ENCODE measurements at regions not wholly inside any gene's neighbourhood (a gene's known extent, or its start where the extent isn't known, plus 50 kb on each side); places are given as distances from the start of the nearest gene placed in this dataset.

GRCh38 chr5:67259548-67260215 lies 63.1 kb upstream of the CD180 start:
- no peak overlapping the region for H4K12ac ChIP-seq (ENCODE audit: low read depth, low read length)
- no peak overlapping the region for H4K8ac ChIP-seq (ENCODE audit: low read depth, low read length)
- H4K91ac ChIP-seq (ENCODE audit: low read depth, low read length): no peak overlapping the region
- no peak overlapping the region for H3K4ac ChIP-seq (ENCODE audit: low read depth, low read length)
- no peaks in the 10 kb centered on the region for H3K79me1 ChIP-seq (ENCODE audit: low read length)
- no peak overlapping the region for H3K4me2 ChIP-seq (ENCODE audit: low read length)
- no peaks in the 10 kb centered on the region for H3K4me1 ChIP-seq (ENCODE audit: control insufficient read depth in 1 of 2, insufficient read depth in 2 of 2, low read length in 2 of 2)
- no peaks in the 10 kb centered on the region for H3K9me3 ChIP-seq (ENCODE audit: insufficient read depth, low read depth, low read length)
- H3K14ac ChIP-seq (ENCODE audit: low read length): no peak overlapping the region
- no peaks in the 10 kb centered on the region for H3K79me2 ChIP-seq (ENCODE audit: control insufficient read depth, insufficient read depth, low read length, poor library complexity)
- H3K18ac ChIP-seq (ENCODE audit: low read length): no peak overlapping the region
- no peaks in the 10 kb centered on the region for H3K27me3 ChIP-seq (ENCODE audit: insufficient read depth, low read length)
- H2AK5ac ChIP-seq (ENCODE audit: low read length): no peak overlapping the region
- peak; percentile 12 to 78 for DNase-seq
- no peaks in the 10 kb centered on the region for H3K36me3 ChIP-seq (ENCODE audit: control insufficient read depth in 1 of 2, insufficient read depth in 2 of 2, low read length in 2 of 2)
- no peak overlapping the region for H3K27ac ChIP-seq (ENCODE audit: low read depth, low read length)
- H3K23ac ChIP-seq (ENCODE audit: low read length): no peak overlapping the region
- no peak overlapping the region for H2BK12ac ChIP-seq (ENCODE audit: low read length)
- H3K4me3 ChIP-seq (ENCODE audit: low read depth, low read length): no peak overlapping the region
- H2BK120ac ChIP-seq (ENCODE audit: insufficient read depth, low read length, poor library complexity): no peak overlapping the region
- WGBS (ENCODE audit: extremely low coverage, insufficient coverage, insufficient read length): no CpG with 5 or more reads among the region's 5 CpGs
- no peak overlapping the region for H2AFZ ChIP-seq (ENCODE audit: insufficient read depth, low read length, poor library complexity)
- no peak overlapping the region for H3K9ac ChIP-seq (ENCODE audit: low read length)
- no peak overlapping the region for H2BK5ac ChIP-seq (ENCODE audit: low read depth, low read length, poor library complexity)

- no peak overlapping the region for H3K18ac ChIP-seq (ENCODE audit: low read length)
- H4K8ac ChIP-seq (ENCODE audit: low read depth, low read length): no peak overlapping the region
- no peak overlapping the region for H3K4ac ChIP-seq (ENCODE audit: low read depth, low read length)
- H3K27ac ChIP-seq (ENCODE audit: low read depth, low read length): no peak overlapping the region
- no peaks in the 10 kb centered on the region for H3K4me1 ChIP-seq (ENCODE audit: control insufficient read depth in 1 of 2, insufficient read depth in 2 of 2, low read length in 2 of 2)
- no peak overlapping the region for H3K9ac ChIP-seq (ENCODE audit: low read length)
- H3K23ac ChIP-seq (ENCODE audit: low read length): no peak overlapping the region
- H3K36me3 ChIP-seq (ENCODE audit: control insufficient read depth in 1 of 2, insufficient read depth in 2 of 2, low read length in 2 of 2): peaks cover 0 to 2% of the 10 kb centered on the region in 2 experiments
- H2BK120ac ChIP-seq (ENCODE audit: insufficient read depth, low read length, poor library complexity): no peak overlapping the region
- no peak overlapping the region for H4K91ac ChIP-seq (ENCODE audit: low read depth, low read length)
- no peak overlapping the region for H3K4me3 ChIP-seq (ENCODE audit: low read depth, low read length)
- no peaks in the 10 kb centered on the region for H3K79me2 ChIP-seq (ENCODE audit: control insufficient read depth, insufficient read depth, low read length, poor library complexity)
- no CpG with 5 or more reads among the region's 2 CpGs for WGBS (ENCODE audit: extremely low coverage, insufficient coverage, insufficient read length)
- no peak overlapping the region for H2AFZ ChIP-seq (ENCODE audit: insufficient read depth, low read length, poor library complexity)
- H3K14ac ChIP-seq (ENCODE audit: low read length): no peak overlapping the region
- DNase-seq: no peak
- no peak overlapping the region for H2BK5ac ChIP-seq (ENCODE audit: low read depth, low read length, poor library complexity)
- H4K12ac ChIP-seq (ENCODE audit: low read depth, low read length): no peak overlapping the region
- H3K79me1 ChIP-seq (ENCODE audit: low read length): no peaks in the 10 kb centered on the region
- H3K9me3 ChIP-seq (ENCODE audit: insufficient read depth, low read depth, low read length): no peaks in the 10 kb centered on the region
- no peak overlapping the region for H3K4me2 ChIP-seq (ENCODE audit: low read length)
- no peak overlapping the region for H2AK5ac ChIP-seq (ENCODE audit: low read length)
- no peaks in the 10 kb centered on the region for H3K27me3 ChIP-seq (ENCODE audit: insufficient read depth, low read length)
- no peak overlapping the region for H2BK12ac ChIP-seq (ENCODE audit: low read length)
Measured at GRCh38 chr5:67257500-67257899, 60.9 kb upstream of the CD180 start.

GRCh38 chr5:67257077-67257476 lies 60.5 kb upstream of the CD180 start:
- no peak overlapping the region for H4K91ac ChIP-seq (ENCODE audit: low read depth, low read length)
- no peak overlapping the region for H3K14ac ChIP-seq (ENCODE audit: low read length)
- no peak overlapping the region for H3K18ac ChIP-seq (ENCODE audit: low read length)
- WGBS (ENCODE audit: extremely low coverage, insufficient coverage, insufficient read length): no CpG with 5 or more reads among the region's 1 CpG
- H3K79me1 ChIP-seq (ENCODE audit: low read length): no peaks in the 10 kb centered on the region
- no peak overlapping the region for H3K4me3 ChIP-seq (ENCODE audit: low read depth, low read length)
- peaks cover 0 to 2% of the 10 kb centered on the region in 2 experiments for H3K36me3 ChIP-seq (ENCODE audit: control insufficient read depth in 1 of 2, insufficient read depth in 2 of 2, low read length in 2 of 2)
- H2AFZ ChIP-seq (ENCODE audit: insufficient read depth, low read length, poor library complexity): no peak overlapping the region
- no peak overlapping the region for H3K9ac ChIP-seq (ENCODE audit: low read length)
- no peak overlapping the region for H2BK120ac ChIP-seq (ENCODE audit: insufficient read depth, low read length, poor library complexity)
- H3K9me3 ChIP-seq (ENCODE audit: insufficient read depth, low read depth, low read length): no peaks in the 10 kb centered on the region
- DNase-seq: no peak
- H3K27me3 ChIP-seq (ENCODE audit: insufficient read depth, low read length): no peaks in the 10 kb centered on the region
- H3K4ac ChIP-seq (ENCODE audit: low read depth, low read length): no peak overlapping the region
- H3K4me1 ChIP-seq (ENCODE audit: control insufficient read depth in 1 of 2, insufficient read depth in 2 of 2, low read length in 2 of 2): no peaks in the 10 kb centered on the region
- H2AK5ac ChIP-seq (ENCODE audit: low read length): no peak overlapping the region
- no peak overlapping the region for H3K4me2 ChIP-seq (ENCODE audit: low read length)
- H3K23ac ChIP-seq (ENCODE audit: low read length): no peak overlapping the region
- H4K8ac ChIP-seq (ENCODE audit: low read depth, low read length): no peak overlapping the region
- H4K12ac ChIP-seq (ENCODE audit: low read depth, low read length): no peak overlapping the region
- no peak overlapping the region for H2BK12ac ChIP-seq (ENCODE audit: low read length)
- no peak overlapping the region for H3K27ac ChIP-seq (ENCODE audit: low read depth, low read length)
- no peak overlapping the region for H2BK5ac ChIP-seq (ENCODE audit: low read depth, low read length, poor library complexity)
- no peaks in the 10 kb centered on the region for H3K79me2 ChIP-seq (ENCODE audit: control insufficient read depth, insufficient read depth, low read length, poor library complexity)

- Histone ChIP-seq H4K8ac (ENCODE audit: low read depth, low read length) (no peak overlapping the region), H2BK12ac (ENCODE audit: low read length) (no peak overlapping the region), H3K23ac (ENCODE audit: low read length) (no peak overlapping the region), H2BK120ac (ENCODE audit: insufficient read depth, low read length, poor library complexity) (no peak overlapping the region), H2BK5ac (ENCODE audit: low read depth, low read length, poor library complexity) (no peak overlapping the region), H2AK5ac (ENCODE audit: low read length) (no peak overlapping the region), H3K4me2 (ENCODE audit: low read length) (no peak overlapping the region), H3K9ac (ENCODE audit: low read length) (no peak overlapping the region), H3K79me2 (ENCODE audit: control insufficient read depth, insufficient read depth, low read length, poor library complexity) (no peaks in the 10 kb centered on the region), H3K79me1 (ENCODE audit: low read length) (no peaks in the 10 kb centered on the region), H4K91ac (ENCODE audit: low read depth, low read length) (no peak overlapping the region), H3K4ac (ENCODE audit: low read depth, low read length) (no peak overlapping the region), H2AFZ (ENCODE audit: insufficient read depth, low read length, poor library complexity) (no peak overlapping the region), H4K12ac (ENCODE audit: low read depth, low read length) (no peak overlapping the region), H3K27ac (ENCODE audit: low read depth, low read length) (no peak overlapping the region), H3K4me3 (ENCODE audit: low read depth, low read length) (no peak overlapping the region), H3K36me3 (ENCODE audit: control insufficient read depth in 1 of 2, insufficient read depth in 2 of 2, low read length in 2 of 2) (peaks cover 0 to 2% of the 10 kb centered on the region in 2 experiments), H3K4me1 (ENCODE audit: control insufficient read depth in 1 of 2, insufficient read depth in 2 of 2, low read length in 2 of 2) (no peaks in the 10 kb centered on the region), H3K18ac (ENCODE audit: low read length) (no peak overlapping the region), H3K14ac (ENCODE audit: low read length) (no peak overlapping the region), H3K9me3 (ENCODE audit: insufficient read depth, low read depth, low read length) (no peaks in the 10 kb centered on the region), H3K27me3 (ENCODE audit: insufficient read depth, low read length) (no peaks in the 10 kb centered on the region)
- no CpG with 5 or more reads among the region's 1 CpG for WGBS (ENCODE audit: extremely low coverage, insufficient coverage, insufficient read length)
- no peak for DNase-seq
Measured at GRCh38 chr5:67255881-67256280, 59.3 kb upstream of the CD180 start.
